ENCODE measurements at regions not wholly inside any gene's neighbourhood (a gene's known extent, or its start where the extent isn't known, plus 50 kb on each side); places are given as distances from the start of the nearest gene placed in this dataset.

- no peak overlapping the region for H3K27ac Mint-ChIP-seq
Observed at GRCh38 chr15:39482459-39482858, 98.4 kb upstream of the THBS1 start.

GRCh38 chr15:39486621-39487457 is 94.0 kb upstream of the THBS1 start:
- Mint-ChIP-seq H3K4me1 (no peaks in the 10 kb centered on the region), H3K4me3 (no peak overlapping the region), H3K27ac (no peak overlapping the region), H3K36me3 (peaks cover 0 to 3% (median 0%) of the 10 kb centered on the region in 3 donors), H3K27me3 (ENCODE audit: low read depth in 3 of 3) (peaks cover 2 to 9% (median 6%) of the 10 kb centered on the region in 3 donors), H3K9me3 (no peaks in the 10 kb centered on the region)
- DNase-seq, result no peak

More at GRCh38 chr15:39482459-39482858, 98.4 kb upstream of the THBS1 start:
- peaks cover 0 to 3% (median 0%) of the 10 kb centered on the region in 3 donors for H3K36me3 Mint-ChIP-seq
- H3K27me3 Mint-ChIP-seq (ENCODE audit: low read depth in 3 of 3), result peaks cover 2 to 4% (median 4%) of the 10 kb centered on the region in 3 donors
- no peak overlapping the region for H3K4me3 Mint-ChIP-seq
- H3K4me1 Mint-ChIP-seq, result no peaks in the 10 kb centered on the region
- H3K9me3 Mint-ChIP-seq, result no peaks in the 10 kb centered on the region
- no peak for DNase-seq

GRCh38 chr15:39487458-39487735 is 93.5 kb upstream of the THBS1 start:
- Mint-ChIP-seq H3K4me1 (no peaks in the 10 kb centered on the region), H3K9me3 (no peaks in the 10 kb centered on the region), H3K27ac (no peak overlapping the region), H3K4me3 (no peak overlapping the region), H3K36me3 (peaks cover 0 to 3% (median 0%) of the 10 kb centered on the region in 3 donors), H3K27me3 (ENCODE audit: low read depth in 3 of 3) (peaks cover 3 to 9% (median 8%) of the 10 kb centered on the region in 3 donors)
- no peak for DNase-seq

- H3K27me3 Mint-ChIP-seq (ENCODE audit: low read depth in 3 of 3), result peaks cover 6 to 7% (median 7%) of the 10 kb centered on the region in 3 donors
- no peak overlapping the region for H3K4me3 Mint-ChIP-seq
- no peak for DNase-seq
- peaks cover 0 to 5% of the 10 kb centered on the region in 2 donors for H3K4me1 Mint-ChIP-seq
- H3K9me3 Mint-ChIP-seq, result no peaks in the 10 kb centered on the region
- H3K27ac Mint-ChIP-seq, result no peak overlapping the region
- H3K36me3 Mint-ChIP-seq, result peaks cover 0 to 3% (median 0%) of the 10 kb centered on the region in 3 donors
Observed at GRCh38 chr15:39488516-39488915, 92.4 kb upstream of the THBS1 start.

- Mint-ChIP-seq H3K4me1 (peaks cover 4 to 9% of the 10 kb centered on the region in 2 donors), H3K27ac (no peak overlapping the region), H3K4me3 (no peak overlapping the region), H3K9me3 (no peaks in the 10 kb centered on the region), H3K27me3 (ENCODE audit: low read depth in 3 of 3) (peaks cover 6 to 7% (median 7%) of the 10 kb centered on the region in 3 donors), H3K36me3 (peaks cover 0 to 3% (median 0%) of the 10 kb centered on the region in 3 donors)
- DNase-seq, result no peak
Observed at GRCh38 chr15:39488961-39489360, 91.9 kb upstream of the THBS1 start.

- Mint-ChIP-seq H3K4me1 (peaks cover 25 to 33% of the 10 kb centered on the region in 2 donors), H3K4me3 (no peak overlapping the region), H3K36me3 (peaks cover 0 to 3% (median 0%) of the 10 kb centered on the region in 3 donors), H3K9me3 (no peaks in the 10 kb centered on the region), H3K27me3 (ENCODE audit: low read depth in 3 of 3) (peaks cover 4 to 22% (median 6%) of the 10 kb centered on the region in 3 donors), H3K27ac (no peak overlapping the region)
- no peak for DNase-seq
Observed at GRCh38 chr15:39491115-39491885, 89.6 kb upstream of the THBS1 start.

- Mint-ChIP-seq H3K27ac (no peak overlapping the region), H3K4me3 (no peak overlapping the region), H3K27me3 (ENCODE audit: low read depth in 3 of 3) (peaks cover 6 to 28% (median 12%) of the 10 kb centered on the region in 3 donors), H3K36me3 (peaks cover 0 to 3% (median 0%) of the 10 kb centered on the region in 3 donors), H3K9me3 (no peaks in the 10 kb centered on the region), H3K4me1 (peaks cover 31 to 40% of the 10 kb centered on the region in 2 donors)
- DNase-seq, result no peak
Observed at GRCh38 chr15:39491886-39492490, 88.9 kb upstream of the THBS1 start.

GRCh38 chr15:39493424-39494067 is 87.3 kb upstream of the THBS1 start:
- DNase-seq, result no peak
- Mint-ChIP-seq H3K4me1 (peaks cover 46 to 55% of the 10 kb centered on the region in 2 donors), H3K4me3 (peak overlapping the region in 1 of 5 donors; percentile 25), H3K27me3 (ENCODE audit: low read depth in 3 of 3) (peaks cover 6 to 30% (median 14%) of the 10 kb centered on the region in 3 donors), H3K9me3 (no peaks in the 10 kb centered on the region), H3K36me3 (peaks cover 0 to 3% (median 0%) of the 10 kb centered on the region in 3 donors), H3K27ac (no peak overlapping the region)

GRCh38 chr15:39494462-39494861 is 86.4 kb upstream of the THBS1 start:
- no peak overlapping the region for H3K27ac Mint-ChIP-seq
- H3K36me3 Mint-ChIP-seq, result peaks cover 0 to 3% (median 0%) of the 10 kb centered on the region in 3 donors
- peak; percentile 52 to 69 (median 66) for DNase-seq
- H3K4me3 Mint-ChIP-seq, result peak overlapping the region; percentile 6 to 56 (median 36)
- peaks cover 6 to 30% (median 12%) of the 10 kb centered on the region in 3 donors for H3K27me3 Mint-ChIP-seq (ENCODE audit: low read depth in 3 of 3)
- peaks cover 46 to 62% of the 10 kb centered on the region in 2 donors for H3K4me1 Mint-ChIP-seq
- no peaks in the 10 kb centered on the region for H3K9me3 Mint-ChIP-seq

GRCh38 chr15:39495871-39496840 is 84.7 kb upstream of the THBS1 start:
- Mint-ChIP-seq H3K4me1 (peaks cover 46 to 62% of the 10 kb centered on the region in 2 donors), H3K36me3 (no peaks in the 10 kb centered on the region), H3K27me3 (ENCODE audit: low read depth in 3 of 3) (peaks cover 7 to 27% (median 11%) of the 10 kb centered on the region in 3 donors), H3K27ac (no peak overlapping the region), H3K4me3 (peak overlapping the region in 3 of 5 donors; percentile 32 to 44 (median 37)), H3K9me3 (no peaks in the 10 kb centered on the region)
- DNase-seq, result no peak

- peak in 1 of 3 donors; percentile 1 for DNase-seq
- Mint-ChIP-seq H3K9me3 (no peaks in the 10 kb centered on the region), H3K4me3 (peak overlapping the region in 3 of 5 donors; percentile 27 to 45 (median 34)), H3K36me3 (no peaks in the 10 kb centered on the region), H3K27me3 (ENCODE audit: low read depth in 3 of 3) (peaks cover 7 to 23% (median 12%) of the 10 kb centered on the region in 3 donors), H3K4me1 (peaks cover 46 to 62% of the 10 kb centered on the region in 2 donors), H3K27ac (no peak overlapping the region)
Observed at GRCh38 chr15:39497016-39497758, 83.7 kb upstream of the THBS1 start.
